GM19324 (cell line): ENCODE measurements at regions not wholly inside any gene's neighbourhood (a gene's known extent, or its start where the extent isn't known, plus 50 kb on each side); places are given as distances from the start of the nearest gene placed in this dataset.
"Not testable (repeated sequence)": the region's sequence is repeated elsewhere in the genome, so short reads cannot be mapped to it uniquely, and the experiment has no call there.

Source experiments
- ATAC-seq: cut with Tn5 transposase; IDR thresholded peaks from one replicate; pipeline ENCODE4 v1.9.1; 2021; ENCODE audit warnings: mild to moderate bottlenecking, moderate library complexity; ENCODE audit not compliant: unreplicated experiment, low FRiP score

DNA sequence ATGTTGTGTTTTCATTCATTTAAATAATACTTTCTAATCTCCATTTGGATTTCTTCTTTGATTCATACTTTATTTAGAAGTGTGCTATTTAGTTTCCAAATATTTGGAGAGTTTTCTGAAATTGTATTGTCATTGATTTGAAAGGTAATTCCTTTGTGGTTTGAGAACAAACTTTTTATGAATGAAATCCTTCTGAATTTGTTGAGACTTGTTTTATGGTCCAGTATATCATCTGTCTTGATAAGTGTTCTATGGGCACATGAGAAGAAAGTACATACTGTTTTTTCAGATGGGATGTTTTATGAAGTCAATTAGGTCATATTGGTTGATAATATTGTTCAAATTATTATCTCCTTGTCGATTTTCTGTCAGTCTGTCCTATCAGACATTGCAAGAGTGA, 953.8 kb downstream of the NR2F1-AS1 start:
- no peak for ATAC-seq

DNA sequence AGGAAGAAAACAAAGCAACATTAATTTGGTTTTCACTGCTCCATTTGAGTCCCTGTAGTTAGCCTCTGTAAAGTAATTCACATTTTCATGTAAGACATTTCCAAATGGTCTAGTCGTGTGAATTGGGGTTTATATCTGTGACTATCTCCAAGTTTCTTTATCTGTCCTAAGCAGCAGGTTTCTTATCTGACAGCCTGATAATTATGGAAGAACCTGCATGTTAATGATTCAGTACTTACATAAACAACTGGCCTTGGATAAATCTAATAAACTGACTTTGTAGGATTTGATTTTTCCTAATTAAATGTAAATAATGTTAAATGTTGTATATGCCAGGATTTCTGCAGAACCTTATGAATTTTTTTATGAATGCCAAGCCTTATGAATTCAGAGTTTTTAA, 964.9 kb downstream of the NR2F1-AS1 start:
- no peak for ATAC-seq

DNA sequence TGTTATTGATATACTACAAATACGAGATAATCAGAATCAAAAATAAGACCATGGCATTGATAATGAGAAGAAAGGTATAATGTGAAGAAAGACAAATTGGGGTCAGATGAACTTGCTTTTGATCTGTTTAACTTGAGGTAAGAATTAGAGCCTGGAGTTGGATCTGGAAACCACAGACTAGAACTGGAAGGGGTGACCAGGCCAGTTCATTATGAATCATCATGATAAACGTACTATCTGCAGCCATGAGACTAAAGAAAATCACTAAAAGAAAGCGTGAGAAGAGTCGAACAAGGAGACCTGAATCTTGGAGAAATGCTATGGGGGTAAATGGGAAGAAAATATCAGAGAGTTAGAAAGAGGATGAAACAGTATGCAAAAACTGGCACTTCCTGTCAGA, 967.5 kb downstream of the NR2F1-AS1 start:
- ATAC-seq, result no peak

GRCh38 chr5:92610435-92610834, 970.6 kb downstream of the NR2F1-AS1 start:
- not testable (repeated sequence) for ATAC-seq

- no peak for ATAC-seq
Observed at GRCh38 chr5:92605591-92605990, 975.4 kb downstream of the NR2F1-AS1 start.

GRCh38 chr5:92599217-92599810, 981.7 kb downstream of the NR2F1-AS1 start:
- no peak for ATAC-seq

GRCh38 chr5:92594031-92594430, 987.0 kb downstream of the NR2F1-AS1 start:
- no peak for ATAC-seq

DNA sequence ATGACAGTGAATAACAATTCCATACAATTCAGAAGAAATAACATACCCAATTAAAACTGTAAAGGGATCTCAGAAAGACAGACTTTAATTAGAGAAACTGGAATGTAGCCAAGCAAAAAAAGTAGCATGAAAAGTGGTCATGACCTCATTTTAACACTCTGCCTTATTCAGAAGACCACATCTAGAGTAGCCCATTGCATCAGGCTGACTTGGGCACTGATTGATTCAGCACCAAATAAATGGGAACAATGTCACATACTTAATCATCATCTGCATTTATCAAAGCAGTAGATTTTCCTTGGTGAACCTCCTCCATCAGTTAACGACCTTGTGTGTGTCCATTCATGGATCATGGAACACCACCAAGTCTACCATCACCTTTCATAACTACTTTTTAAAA, 992.1 kb downstream of the NR2F1-AS1 start:
- no peak for ATAC-seq

DNA sequence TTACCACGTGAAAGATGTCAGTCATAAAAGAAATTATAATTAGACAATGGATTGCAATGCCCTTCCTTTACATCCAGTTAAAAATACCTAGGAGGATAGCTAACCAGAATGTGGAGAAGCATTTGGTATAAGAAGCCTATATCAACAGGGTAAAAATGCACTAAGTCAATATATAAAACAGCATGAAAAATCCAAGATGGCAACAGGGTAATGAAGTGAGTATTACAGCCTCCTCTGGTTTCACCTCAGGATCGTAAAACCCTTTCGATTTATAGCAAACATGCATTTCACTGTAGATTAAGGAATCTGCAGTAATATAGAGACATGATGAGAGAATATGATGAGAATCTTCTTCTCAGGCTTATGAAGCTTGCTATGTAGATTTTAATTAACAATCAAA, 999.3 kb downstream of the NR2F1-AS1 start:
- ATAC-seq, result no peak

- ATAC-seq, result no peak
Observed at GRCh38 chr5:92581249-92581648, 999.8 kb downstream of the NR2F1-AS1 start.

GRCh38 chr5:92580814-92581213, 1000.2 kb downstream of the NR2F1-AS1 start:
- ATAC-seq, result no peak

DNA sequence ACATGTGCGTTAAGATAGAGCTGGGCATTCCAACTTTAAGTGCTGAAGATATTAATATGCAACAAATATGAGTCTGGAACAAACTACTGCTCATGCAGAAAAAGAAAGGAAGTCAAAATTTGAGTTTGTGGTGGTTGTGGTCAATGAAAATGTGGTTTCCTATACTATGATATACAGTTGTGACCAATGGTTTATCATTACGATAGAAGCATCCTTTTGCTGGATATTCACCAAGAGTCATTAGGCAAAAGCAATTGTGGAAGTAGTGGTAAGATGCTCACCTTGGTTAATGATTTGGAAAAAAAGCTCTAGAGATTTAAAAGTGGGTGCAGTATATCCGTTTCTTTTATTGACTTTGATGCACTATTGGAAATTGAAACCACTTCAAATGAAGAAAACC, 1007.0 kb downstream of the NR2F1-AS1 start:
- ATAC-seq, result no peak

DNA sequence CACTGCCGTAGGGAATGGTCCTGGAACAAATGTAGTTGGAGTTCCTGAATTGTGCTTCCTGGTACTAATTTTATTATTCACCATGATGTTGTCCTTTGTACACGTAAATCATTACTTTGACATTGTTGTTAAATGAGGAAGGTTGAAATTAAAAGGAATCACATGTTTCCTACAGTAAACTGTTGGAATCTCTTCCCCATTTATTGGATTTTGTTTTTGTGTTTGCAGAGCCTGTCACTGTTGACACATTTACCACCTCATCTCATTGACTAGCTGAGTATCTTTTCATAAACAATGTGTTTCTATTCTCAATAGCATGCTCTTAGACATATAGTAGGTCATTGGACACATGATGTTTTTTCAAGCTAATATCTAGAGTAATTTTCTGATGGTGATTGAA, 1012.5 kb downstream of the NR2F1-AS1 start:
- no peak for ATAC-seq

- no peak for ATAC-seq
Observed at GRCh38 chr5:92567831-92568450, 1013.1 kb downstream of the NR2F1-AS1 start.

DNA sequence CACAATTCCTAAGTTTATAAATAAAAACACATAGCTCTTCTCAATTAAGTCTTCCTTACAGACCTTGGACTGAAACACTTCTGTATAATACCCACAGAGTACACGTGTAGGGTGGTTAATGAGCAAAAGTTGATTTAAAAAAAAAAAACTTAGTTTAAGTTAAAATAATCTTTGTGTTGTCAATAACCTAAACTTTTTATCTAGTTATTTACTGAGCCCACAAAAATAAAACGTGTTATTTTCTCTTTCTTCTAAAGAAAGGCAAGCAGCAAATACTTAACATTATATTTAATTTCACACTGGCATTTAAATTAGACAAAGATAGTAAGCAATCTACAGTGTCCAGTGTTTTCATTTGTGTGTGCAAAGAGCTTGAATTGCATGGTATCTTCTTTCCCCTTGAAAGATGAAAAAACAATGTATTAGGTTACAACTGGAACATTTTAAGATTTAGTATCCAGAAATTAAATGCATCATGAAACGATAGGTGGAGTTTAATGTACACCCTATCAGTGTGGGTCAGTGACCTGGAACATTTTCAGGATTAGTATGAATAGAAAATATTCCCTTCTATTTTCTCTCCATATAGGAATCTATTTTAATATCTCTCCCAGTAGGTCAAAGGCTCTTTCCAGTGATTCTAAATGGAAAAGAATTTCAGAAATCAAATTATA, 1014.8 kb downstream of the NR2F1-AS1 start:
- no peak for ATAC-seq

DNA sequence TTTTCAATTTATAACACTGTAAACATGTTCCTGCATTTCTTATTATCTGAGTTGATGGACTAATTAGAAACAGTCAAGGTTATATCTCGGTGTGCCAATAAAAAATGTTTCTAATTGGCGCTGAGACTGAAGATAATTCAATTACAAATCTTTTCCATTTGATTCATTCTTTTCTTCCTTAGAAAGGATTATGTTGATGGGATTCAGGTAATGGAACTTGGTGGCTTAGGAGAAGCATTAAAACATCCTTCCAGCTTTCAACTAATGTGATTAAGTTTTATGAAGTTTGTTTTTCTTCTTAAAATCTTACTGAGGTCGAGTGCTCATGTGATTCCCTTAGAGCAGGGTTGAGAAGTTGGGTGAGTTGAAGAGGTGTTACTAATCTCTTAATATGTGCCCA, 1015.3 kb downstream of the NR2F1-AS1 start:
- no peak for ATAC-seq

DNA sequence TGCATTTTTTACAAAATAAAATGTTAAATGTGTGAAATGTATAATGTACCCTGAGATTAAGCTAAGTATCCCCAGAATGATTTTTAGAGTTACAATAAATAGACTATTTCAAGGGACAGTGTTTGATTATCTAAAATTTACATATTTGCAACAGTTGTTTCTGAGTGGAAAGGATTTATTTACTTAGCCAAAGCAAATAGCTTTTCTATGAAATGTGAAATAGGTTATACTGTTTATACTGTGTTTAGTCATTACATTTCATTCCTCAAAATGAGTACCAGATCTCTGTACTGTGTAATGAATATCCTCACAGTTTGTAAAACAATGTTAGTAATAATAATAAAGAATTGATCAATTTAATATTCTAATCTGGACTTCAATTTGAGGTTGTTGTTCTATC, 1019.0 kb downstream of the NR2F1-AS1 start:
- no peak for ATAC-seq

- ATAC-seq, result no peak
Observed at GRCh38 chr5:92561411-92561959, 1019.5 kb downstream of the NR2F1-AS1 start.

DNA sequence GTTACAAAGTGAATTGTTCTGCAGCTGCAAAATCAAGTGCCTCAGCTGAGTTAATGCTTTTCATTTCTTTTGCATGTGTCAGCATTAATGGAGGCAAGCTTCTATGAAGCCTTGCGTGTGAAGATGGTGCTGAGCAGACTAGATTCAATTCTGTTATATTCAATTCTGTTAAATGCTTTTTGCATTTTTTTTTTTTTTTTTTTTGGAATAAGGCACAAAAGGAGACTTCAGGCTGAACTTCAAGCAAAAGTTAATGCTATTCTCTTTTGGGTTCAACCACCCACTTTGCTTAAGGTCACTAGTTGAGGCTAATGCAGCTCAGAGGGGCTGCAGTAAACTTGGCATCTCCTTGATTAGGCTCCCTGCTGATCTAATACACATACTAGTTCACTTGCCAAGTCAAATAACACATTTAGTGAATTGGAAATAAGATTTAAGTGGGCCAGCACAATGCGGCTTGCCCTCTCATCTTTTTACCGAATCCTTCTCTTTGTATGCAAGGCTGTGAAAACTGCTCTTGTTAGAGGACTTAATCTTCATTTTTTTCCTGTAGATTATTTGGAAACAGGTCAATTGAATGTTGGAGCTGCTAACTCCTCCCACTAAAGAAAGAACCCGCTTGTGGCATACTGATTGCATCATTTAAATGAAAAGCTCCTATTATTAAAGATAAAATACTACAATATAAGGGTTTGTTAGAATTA, 1020.2 kb downstream of the NR2F1-AS1 start:
- ATAC-seq, result no peak

DNA sequence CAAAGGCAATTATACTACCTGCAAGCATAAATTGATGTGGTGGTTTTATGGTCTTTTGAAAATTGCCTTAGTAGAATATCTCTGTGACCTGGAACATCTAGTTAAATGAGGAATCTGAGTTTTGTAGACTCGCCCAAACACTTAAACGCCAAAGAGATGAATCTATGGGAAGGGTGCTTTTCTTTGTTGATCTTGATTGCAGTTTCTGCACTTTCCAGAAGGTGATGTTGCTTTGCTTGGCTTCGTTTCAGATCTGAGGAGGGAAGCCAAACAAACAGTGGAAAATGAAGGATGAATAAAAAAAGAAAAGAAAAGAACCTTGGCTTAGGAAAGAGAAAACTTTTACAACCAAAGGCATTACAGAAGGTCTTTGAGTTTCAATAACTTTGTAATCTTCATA, 1021.2 kb downstream of the NR2F1-AS1 start:
- no peak for ATAC-seq

DNA sequence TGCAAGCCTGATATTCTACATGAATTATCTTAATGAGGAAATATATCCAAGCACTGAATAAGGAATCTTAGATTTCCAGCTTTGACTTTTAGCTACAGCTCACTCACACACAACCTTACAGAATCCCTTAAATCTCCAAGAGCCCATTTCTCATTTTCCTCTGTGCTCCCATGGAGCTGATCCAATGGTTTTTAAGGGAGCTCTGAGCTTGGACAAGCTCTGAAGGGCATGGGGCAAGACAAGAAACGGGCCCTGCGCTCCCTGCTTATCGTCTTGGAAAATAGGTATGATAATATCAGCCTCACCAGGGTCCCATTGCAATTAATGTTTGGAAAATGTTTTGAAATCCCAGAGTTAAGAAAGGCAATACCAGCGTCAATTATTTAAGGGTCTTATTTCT, 1021.7 kb downstream of the NR2F1-AS1 start:
- no peak for ATAC-seq
